Left ventricle myocardium inferior (tissue), 1 donor: ENCODE measurements at regions not wholly inside any gene's neighbourhood (a gene's known extent, or its start where the extent isn't known, plus 50 kb on each side); places are given as distances from the start of the nearest gene placed in this dataset.
A peak's percentile ranks its signal among the peaks of the same experiment; 100 is the strongest.

Experiments
- DNase-seq: peaks from one replicate; pipeline ENCODE4 v3.0.0-alpha.2; 2020
- H3K27ac ChIP-seq: fragments of 200-600 bp; replicated peaks from 2 replicates; pipeline ENCODE4 v1.8.0; 2021
- H3K27me3 ChIP-seq: fragments of 200-600 bp; 2 replicates; pipeline ENCODE4 v1.8.0; 2021; ENCODE audit warnings: low read depth
- H3K36me3 ChIP-seq: fragments of 200-600 bp; 2 replicates; pipeline ENCODE4 v1.8.0; 2021
- H3K4me1 ChIP-seq: fragments of 200-600 bp; 2 replicates; pipeline ENCODE4 v1.8.0; 2021
- H3K4me3 ChIP-seq: fragments of 200-600 bp; 2 replicates; pipeline ENCODE4 v1.8.0; 2021; ENCODE audit warnings: mild to moderate bottlenecking, moderate library complexity
- H3K9me3 ChIP-seq: fragments of 200-600 bp; replicated peaks from 2 replicates; pipeline ENCODE4 v1.8.0; 2021
- CTCF ChIP-seq: fragments of 200-600 bp; IDR thresholded peaks from 2 replicates; pipeline ENCODE4 v1.8.0; 2021; ENCODE audit warnings: antibody characterized with exemption, mild to moderate bottlenecking, borderline replicate concordance
- intact Hi-C: fragments of 100-400 bp; cut with micrococcal nuclease; formaldehyde crosslinking; loops from one replicate; pipeline ENCODE4 v1.11.0; 2022
- donor health status: DM: no; HTN: yes; CAD: no; lungs with severe emphysema.

DNA sequence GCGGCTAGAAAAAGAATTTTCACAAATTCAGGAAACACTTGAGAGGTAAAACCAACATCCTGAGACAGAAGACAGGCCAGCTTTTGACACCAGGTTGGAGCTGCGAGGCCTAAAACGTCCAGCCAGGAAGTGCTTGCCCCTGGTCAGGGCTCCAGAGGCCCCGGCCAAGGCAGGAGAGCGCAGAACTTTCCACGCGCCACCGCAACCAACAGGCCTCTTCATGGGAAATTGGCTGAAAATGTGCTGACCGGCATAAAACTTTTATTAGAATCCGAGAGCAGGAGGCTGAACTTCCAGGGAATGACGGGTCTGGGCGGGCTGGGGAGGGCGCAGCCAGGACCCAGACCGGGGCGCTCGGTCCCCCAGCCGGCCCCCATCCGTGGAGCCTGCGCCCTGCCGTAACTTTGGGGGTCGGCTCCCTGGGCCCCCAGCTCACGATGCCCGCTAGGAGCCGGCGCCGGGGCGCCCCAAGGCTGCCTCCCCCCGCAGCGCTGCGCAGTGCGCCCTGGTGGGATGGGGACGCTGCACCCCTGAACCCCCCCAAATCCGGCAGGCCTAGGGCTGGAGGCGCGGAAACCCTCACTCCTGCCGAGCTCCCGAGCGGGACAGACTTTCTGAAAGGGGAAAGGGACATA is 414.0 kb upstream of the MKI67 start:
- peak; percentile 30 for DNase-seq
- intact Hi-C loops, result no loop called here
- TF ChIP-seq CTCF, result no peak
- Histone ChIP-seq H3K9me3 (no peaks in the 10 kb centered on the region), H3K36me3 (no peaks in the 10 kb centered on the region), H3K4me3 (peak overlapping the region; percentile 48), H3K4me1 (peaks cover 11% of the 10 kb centered on the region), H3K27me3 (peaks cover 76% of the 10 kb centered on the region), H3K27ac (peak overlapping the region; percentile 67)

DNA sequence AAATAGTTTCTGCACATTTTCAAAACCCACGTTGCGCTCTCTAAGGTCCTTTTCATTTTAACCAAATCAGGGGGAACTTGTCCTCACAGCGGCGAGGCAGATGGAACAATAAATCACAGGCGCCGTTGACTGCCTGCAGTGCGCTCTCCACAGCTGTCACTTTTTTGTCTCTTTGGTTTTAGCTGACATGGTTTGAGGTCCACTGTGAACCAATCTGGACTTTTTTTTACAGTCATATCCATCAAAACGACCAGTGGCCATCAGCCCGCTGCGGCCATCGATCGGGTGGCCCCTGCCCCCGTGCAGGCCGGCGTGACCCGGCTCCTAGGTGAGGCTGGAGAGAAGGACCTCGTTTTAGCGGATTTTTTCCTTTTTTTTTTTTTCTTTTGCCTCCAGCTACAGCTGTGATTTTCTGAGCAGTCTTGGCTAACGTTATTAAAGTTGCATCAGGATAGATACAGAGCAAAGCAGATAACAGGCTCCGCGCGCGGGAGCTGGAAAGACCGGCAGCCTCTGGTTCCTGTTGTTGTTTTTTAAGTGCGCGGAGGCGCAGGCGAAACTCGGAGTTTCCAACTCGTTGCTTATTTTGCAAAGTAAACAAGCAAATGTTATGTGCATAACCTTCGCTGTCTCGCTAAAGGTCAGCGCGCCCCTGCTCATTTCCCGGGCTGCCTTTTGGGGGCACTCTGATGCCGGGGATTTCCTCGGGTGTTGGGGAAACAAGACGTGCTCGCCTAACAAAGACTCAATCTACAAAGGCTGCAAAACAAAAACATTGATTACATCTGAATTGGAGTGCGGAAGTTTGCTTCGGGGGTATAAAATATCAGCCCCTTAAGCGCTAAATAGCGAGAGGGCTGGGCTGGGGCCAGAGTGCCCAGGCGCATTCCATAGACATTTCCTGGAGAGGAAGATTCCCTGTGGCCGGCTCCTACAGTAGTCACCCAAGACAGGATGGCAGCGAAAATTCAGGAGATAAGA is 414.8 kb upstream of the MKI67 start:
- no peaks in the 10 kb centered on the region for H3K36me3 ChIP-seq
- peak; percentile 23 for DNase-seq
- H3K4me3 ChIP-seq, result peak overlapping the region; percentile 48
- no peaks in the 10 kb centered on the region for H3K9me3 ChIP-seq
- TF ChIP-seq CTCF, result peak; percentile 34
- H3K27ac ChIP-seq, result peak overlapping the region; percentile 67
- intact Hi-C loops, result no loop called here
- H3K4me1 ChIP-seq, result peaks cover 11% of the 10 kb centered on the region
- peaks cover 68% of the 10 kb centered on the region for H3K27me3 ChIP-seq

DNA sequence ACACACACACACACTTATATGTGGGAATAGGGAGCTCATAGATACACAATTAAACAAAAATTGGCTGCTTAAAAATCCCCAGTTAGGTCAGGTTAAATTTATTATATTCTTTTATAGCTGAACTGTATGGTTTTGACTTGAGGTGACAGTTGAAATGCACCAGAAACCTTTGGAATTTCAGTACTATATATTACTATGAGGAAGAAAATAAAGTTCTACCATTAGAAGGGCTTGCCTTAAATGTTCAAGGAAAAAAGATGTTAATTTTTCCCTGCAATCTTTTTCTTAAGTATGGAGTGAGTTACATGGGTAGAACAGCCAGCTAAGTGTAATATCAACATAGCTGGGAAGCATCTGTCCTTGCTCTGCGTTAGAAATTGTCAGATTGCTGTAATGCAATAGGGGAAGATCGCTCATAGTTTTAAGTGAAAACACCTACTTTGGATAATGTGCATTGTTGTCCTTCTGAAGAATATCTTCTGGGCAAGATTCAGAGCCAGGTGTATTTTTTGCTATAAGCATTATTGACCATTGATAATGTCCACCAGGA is 415.8 kb upstream of the MKI67 start:
- no peak for DNase-seq
- Histone ChIP-seq H3K9me3 (no peaks in the 10 kb centered on the region), H3K36me3 (no peaks in the 10 kb centered on the region), H3K4me1 (peaks cover 11% of the 10 kb centered on the region), H3K27me3 (peaks cover 63% of the 10 kb centered on the region), H3K27ac (no peak overlapping the region), H3K4me3 (no peak overlapping the region)
- no peak for TF ChIP-seq CTCF
- intact Hi-C loops, result no loop called here

DNA sequence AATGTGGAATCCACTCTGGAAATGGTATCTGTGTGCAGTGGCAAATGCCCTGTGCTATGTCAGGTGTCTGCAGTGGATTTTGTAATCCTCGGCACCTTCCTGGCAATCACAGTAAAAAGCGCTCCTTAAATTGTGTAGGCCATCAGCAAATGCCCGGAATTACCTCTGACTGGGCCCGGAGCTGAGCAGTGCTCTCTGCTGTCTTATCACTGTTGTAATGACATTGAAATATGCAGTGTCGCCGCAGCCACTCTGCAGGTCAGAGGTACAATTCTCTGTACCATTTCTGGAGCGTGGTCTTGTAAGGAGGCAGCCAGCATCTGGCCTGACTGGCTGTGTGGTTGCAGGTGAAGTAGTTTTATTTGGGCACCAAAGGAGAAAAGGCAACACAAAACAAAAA is 416.4 kb upstream of the MKI67 start:
- H3K27me3 ChIP-seq, result peaks cover 62% of the 10 kb centered on the region
- TF ChIP-seq CTCF, result no peak
- no peak overlapping the region for H3K4me3 ChIP-seq
- no peaks in the 10 kb centered on the region for H3K9me3 ChIP-seq
- intact Hi-C loops, result no loop called here
- peaks cover 11% of the 10 kb centered on the region for H3K4me1 ChIP-seq
- no peak overlapping the region for H3K27ac ChIP-seq
- no peaks in the 10 kb centered on the region for H3K36me3 ChIP-seq
- no peak for DNase-seq

- Histone ChIP-seq H3K4me3 (no peak overlapping the region), H3K27ac (no peak overlapping the region), H3K36me3 (no peaks in the 10 kb centered on the region), H3K4me1 (peaks cover 11% of the 10 kb centered on the region), H3K9me3 (no peaks in the 10 kb centered on the region), H3K27me3 (peaks cover 57% of the 10 kb centered on the region)
- DNase-seq, result no peak
- intact Hi-C loops, result no loop called here
- no peak for TF ChIP-seq CTCF
Observed at GRCh38 chr10:128543151-128543550, 416.9 kb upstream of the MKI67 start.
